Limb (tissue), 2 donors: ENCODE measurements at regions not wholly inside any gene's neighbourhood (a gene's known extent, or its start where the extent isn't known, plus 50 kb on each side); places are given as distances from the start of the nearest gene placed in this dataset.
A peak's percentile ranks its signal among the peaks of the same experiment; 100 is the strongest.
"Not testable (repeated sequence)": the region's sequence is repeated elsewhere in the genome, so short reads cannot be mapped to it uniquely, and the experiment has no call there.

ENCODE experiments used
- DNase-seq, 2 donors: peaks; one replicate each; pipeline ENCODE4 v3.0.0-alpha.2; 2016; ENCODE audit errors: extremely low spot score in 2 of 2

DNA sequence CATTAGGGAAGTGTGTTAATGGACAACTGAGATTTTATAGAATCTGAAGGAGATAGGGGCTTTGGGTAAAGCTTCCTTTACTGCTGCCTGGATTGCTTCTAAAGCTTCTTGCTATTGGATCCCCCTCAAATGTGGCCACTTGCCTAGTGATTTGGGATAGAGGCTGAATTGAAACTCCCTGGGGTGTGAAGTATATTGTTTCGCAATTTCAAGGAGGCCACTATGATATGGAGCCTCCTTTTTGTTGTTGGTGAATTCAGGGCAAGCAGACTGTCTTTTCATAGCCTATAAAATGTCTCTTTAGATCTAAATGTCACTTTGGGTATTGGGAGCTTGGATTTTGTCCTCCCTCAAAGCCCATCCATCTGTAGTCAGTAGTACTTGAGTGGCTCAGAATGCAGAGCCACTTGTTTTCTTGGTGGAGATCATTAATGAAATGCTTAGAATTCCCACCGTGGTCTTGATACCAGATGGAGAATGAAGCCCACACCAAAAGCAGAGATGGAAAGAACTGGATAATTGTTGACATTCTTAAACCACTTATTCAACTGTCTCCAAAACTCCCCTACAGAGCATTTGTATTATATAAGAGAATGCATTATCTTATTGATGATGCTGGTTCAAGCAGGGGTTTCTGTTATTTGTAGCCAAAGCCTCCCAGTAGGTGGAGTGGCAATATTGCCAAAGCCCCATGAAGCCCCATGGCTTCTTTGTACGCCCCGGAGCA is 144.3 kb upstream of the KCNE2 start:
- no peak for DNase-seq

DNA sequence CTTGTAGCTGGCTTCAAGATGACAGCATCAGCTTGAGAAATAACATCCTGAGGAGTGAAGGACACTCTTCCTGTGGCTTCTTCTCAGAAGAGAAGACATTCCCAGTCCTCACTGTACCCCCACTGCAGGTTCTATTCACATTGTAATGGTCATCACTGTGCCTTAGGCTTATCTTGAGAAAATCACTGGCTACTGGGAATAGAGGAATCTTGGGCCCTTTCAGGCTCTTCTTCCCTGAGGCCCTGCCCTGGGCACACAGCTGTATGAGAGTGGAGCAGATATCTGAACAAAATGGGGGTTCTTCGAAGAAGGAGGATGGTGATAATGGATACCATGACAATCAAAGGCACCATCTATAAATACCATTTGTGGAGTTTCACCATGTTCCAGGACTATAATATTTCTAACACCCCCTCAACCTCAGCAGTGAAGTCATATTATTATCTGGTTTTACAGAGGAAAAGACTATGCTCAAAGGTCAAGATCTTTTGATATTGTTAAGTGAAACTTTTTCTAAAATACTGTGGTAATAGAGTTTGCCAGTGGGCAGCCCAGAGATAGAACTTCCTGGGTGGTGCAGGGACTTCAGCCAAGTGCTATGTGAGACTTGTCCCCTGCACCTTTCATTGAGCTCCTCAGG is 143.1 kb upstream of the KCNE2 start:
- no peak for DNase-seq

DNA sequence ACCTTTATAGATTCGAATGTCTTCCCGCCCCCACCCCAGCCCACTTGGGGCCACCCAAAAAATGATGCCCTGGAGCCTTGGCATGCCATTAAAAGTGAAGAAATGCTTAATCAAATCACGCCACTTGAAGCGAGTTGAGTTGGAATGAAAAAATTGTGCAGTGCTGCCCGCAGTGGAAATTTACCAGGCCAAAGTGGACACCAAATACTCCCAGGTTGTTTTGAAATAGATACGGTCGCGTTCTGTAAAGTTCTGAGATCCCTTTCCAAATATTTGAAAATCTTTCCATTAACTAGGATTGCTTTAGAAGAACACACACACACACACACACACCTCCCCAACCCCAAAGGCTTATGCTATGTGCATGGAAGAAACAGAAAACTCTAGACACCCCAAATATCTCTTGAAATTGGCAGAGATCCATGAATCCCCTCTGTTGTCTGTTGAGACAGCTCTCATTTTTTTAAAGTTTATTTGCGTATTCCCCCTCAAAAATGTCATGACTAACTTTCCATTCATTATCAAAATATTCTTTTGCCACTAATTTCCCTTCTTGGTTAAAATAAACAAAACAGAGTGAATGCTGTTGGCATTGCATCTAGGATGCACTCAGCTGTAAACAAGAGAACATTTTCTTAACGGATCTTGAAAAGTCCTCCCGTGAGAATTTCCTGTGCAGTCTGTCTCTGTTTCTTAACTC is 142.3 kb upstream of the KCNE2 start:
- no peak for DNase-seq

DNA sequence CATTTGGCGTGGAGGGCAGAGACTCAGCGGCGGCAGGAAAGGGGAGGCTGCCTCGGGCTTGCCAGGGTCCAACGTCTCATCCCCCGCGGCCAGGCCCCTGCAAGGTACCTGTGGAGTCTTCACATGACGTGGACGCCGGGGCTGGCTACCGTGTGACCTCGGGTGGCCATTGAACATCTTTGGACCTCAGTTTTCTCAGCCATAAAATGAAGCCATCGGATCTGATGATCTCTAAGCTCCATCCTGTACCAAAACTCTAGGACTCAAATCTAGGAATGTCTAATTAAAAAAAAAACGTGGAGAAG is 141.8 kb upstream of the KCNE2 start:
- DNase-seq: no peak

DNA sequence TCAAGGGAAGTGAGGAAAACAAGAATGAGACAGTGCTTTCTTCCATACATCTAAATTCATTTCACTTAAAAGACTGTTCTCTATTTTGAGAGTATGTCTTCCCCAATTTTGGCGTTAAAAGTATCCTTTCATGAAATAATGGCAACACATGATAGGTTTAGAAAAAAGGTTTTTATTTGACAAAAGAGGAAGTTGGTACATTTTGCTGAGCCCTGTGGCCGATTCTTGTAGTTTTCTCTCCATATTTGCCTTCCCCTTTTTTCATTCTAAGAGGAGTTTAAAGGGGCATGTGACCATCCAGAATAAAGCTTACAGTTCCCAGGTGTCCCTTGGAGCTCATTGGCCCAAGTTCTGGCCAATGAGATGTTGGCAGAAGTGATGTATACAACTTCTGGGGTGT is 140.4 kb upstream of the KCNE2 start:
- DNase-seq: no peak

DNA sequence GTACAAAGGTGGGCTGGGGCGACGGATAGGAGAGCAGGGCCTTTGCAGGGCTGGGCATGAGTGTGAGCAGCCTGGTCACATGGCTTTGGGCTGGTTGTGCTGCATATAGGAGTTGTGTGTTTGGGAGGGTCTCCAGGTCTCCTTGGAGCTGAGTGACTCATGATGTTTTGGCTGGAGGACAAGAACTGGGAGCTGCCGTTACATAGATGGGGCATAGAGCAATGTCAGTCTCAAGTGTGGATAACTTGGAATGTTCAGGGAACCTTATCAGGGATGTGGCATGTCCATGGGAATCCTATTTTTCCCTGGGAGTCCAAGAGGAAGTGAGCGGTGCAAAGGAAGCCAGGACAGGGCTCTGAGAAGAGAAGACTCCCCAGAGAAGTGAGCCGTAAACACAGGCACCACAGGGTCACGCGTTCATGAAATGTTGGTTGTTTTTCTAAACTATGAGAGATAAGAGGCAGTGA is 136.4 kb upstream of the KCNE2 start:
- DNase-seq: no peak

DNA sequence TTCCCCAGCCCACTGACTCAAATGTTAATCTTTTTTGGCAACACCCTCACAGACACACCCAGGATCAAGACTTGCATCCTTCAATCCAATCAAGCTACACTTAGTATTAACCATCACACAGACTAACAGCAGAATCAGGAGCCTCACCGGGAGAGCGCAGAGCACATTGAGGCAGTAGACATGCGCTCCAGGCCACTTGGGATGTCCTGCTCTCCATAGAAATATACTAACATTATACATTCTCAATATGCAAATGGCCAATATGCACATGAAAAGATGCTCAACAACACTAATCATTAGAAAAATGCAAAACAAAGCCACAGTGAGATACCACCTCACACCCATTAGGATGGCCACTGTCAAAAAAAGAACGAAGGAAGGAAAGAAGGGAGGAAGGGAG is 135.0 kb upstream of the KCNE2 start:
- no peak for DNase-seq

DNA sequence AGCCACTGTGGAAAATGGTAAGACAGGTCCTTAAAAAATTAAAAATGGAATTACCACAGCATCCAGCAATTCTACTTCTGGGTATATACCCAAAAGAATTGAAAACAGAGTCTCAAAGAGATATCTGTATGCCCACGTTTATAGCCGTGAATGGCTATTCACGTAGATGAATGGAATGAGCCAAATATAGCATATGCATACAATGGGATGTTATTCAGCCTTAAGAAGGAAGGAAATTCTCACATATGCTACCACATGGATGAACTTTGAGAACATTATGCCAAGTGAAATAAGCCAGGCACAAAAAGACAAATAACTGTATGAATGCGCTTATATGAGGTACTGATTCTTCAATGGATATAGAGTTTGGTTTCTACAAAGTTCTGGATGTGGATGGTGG is 134.5 kb upstream of the KCNE2 start:
- no peak for DNase-seq

DNA sequence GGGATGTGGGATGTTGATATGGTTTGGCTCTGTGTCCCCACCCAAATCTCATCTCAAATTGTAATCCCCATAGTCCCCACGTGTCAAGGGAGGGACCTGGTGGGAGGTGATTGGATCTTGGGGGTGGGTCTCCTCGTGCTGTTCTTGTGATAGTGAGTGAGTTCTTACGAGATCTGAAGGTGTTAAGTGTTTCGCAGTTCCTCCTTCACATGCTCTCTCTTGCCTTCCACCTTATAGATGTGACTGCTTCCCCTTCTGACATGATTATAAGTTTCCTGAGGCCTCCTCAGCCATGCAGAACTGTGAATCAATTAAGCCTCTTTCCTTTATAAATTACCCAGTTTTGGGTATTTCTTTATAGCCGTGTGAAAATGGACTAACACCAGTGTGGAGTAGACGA is 130.1 kb upstream of the KCNE2 start:
- DNase-seq: not testable (repeated sequence)

DNA sequence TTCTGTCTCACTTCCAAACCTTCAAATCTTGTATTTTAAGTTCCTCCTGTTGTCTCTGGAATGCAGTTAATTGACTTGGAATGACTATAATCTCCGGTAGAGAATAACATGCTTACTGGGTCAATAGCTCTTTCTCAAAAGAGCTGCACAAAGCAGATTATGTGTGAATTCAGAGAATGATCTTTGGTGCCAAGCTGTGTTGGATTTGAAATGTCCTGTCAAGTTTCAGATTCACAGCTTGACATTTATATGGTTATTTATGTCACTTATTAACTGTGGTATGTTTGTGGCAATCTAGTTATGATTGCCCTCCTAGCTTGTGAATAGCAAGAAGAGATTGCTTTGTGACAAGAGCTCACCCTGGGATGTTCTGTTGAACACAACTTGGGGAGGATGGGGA is 128.3 kb upstream of the KCNE2 start:
- no peak for DNase-seq

DNA sequence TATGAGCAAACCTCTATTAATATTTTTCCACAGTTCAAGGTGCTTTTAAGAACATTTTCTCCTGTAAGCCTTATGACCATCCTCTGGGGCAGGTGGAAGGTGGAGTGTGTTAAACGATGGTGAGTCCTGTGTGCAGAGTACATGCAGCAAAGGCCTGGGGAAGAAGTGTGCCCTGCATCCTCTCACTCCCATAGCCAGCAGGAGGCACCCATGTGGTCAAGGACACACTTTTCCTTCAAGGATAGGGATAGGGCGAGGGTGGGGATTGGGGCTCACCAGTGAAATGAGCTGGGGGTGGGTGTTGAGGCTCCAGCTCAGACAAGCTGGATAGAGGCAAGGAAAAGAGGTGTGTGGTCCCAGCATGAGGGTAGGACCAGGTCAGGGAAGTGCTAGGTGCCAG is 120.8 kb upstream of the KCNE2 start:
- DNase-seq: no peak

DNA sequence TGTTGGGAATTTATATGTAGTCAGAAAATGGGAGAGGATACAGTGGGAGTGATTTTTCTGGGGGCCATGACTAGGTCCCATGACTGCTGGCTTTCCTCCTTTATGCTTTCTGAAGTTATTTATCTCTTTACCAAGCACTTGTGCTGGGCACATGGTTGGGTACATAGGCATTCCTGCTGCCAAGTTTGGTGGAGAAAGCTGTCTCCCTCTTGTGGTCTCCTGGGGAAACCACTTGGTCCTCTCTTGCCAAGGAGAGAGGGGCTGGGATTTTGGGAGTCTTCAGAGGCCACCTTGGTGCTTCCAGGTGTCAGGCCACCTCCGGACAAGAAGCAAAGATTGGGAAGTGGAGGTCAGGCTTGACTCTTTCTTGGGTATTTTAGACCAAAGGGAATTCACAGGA is 120.2 kb upstream of the KCNE2 start:
- DNase-seq: no peak

DNA sequence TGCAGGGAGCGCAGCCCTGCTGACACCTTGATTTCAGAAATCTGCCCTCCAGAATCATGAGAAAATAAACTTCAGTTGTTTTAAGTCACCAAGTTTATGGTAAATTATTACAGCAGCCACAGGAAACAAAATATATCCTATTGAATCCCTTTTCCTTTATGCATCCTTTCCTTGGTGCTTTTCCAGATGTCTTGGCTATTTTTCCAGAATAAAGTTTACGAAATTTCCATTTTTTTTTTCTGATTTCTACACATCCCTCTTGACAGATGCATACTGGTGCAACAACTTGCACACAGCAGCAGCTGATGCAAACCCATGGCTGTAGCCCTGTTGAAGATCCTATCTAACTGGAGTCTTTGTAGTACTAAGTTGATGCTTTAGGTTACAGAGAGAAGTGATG is 111.1 kb upstream of the KCNE2 start:
- DNase-seq: no peak

DNA sequence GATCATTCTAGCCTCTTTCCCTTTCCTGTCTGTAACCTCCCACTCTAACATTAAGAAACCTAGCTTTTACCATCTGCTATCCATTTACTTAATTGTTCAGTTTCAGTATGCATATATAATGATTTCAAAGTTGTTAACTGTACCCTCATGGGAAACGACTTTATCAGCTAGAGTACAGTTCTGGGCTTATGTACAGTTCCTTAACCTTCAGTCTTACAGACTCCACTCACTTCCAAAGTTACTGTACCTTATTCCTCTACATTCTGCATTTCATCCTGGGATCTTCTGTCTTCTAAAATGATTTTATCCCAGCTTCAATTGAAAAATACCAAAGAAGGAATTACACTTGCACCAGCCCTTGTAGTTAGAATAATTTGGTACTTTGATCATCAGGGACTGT is 108.7 kb upstream of the KCNE2 start:
- DNase-seq: no peak

DNA sequence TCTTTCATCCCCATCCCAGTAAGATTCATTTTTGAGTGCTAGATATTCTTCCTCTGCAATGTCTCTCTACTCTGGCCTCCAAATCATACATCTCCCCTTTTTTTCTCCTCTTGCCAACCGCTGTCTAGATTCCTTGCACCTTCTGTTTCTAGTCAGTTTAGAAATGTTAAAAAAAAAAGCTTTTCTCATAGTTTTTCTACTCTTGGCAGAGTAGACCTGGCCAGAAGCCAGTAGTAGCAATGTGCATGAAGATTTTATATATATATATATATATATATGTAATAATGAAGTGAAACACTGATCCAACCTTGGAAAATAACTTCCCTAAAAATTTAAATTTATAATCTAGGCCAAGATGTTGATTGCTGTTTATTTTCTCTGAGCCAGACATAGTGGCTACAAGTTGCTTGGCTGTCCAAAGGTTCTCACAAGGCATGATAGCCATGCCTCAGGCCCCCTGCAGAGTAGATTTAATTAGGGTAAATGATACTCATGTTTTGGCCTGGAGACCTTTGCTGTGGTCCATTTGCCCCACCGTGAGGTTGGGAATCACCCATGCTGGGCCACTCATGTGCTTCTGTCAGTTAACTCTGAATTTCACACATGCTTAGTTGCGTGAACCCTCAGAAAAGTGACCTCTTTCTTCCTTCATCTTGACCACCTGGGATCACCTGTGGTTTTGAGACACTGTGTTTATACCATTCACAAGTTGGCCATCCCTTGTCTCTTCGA is 103.4 kb upstream of the KCNE2 start:
- peak in 1 of 2 donors; percentile 57 for DNase-seq

DNA sequence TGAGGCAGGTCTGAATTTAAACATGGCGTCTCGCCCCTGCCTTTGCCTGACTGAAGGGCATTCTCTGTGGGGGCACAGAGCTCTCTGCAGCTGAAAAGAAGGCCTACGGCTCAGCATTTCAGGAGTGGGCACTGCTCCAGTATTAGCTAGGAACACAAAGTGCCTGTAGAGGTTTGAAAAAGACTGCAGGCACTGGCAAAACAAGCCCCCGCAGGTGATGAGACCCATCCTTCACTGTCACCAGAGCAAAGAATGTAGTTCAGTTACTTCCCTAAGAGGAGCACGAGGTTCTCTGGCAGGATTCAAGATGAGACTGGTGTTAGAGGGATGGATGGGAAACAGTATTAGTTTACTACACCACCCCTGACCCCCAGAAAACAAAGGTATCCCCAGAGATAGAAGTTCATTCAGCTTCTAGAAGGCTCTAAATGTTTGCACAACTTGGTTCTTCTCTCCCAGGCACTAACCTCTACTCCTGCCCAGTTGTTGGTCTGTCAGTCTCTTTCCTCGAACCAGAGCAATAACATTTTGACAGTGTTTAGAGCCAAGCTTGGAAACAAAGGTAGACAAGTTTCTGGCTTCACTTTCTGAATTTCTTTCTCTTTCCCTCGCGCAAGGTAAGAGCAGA is 101.9 kb upstream of the KCNE2 start:
- peak in 1 of 2 donors; percentile 33 for DNase-seq

DNA sequence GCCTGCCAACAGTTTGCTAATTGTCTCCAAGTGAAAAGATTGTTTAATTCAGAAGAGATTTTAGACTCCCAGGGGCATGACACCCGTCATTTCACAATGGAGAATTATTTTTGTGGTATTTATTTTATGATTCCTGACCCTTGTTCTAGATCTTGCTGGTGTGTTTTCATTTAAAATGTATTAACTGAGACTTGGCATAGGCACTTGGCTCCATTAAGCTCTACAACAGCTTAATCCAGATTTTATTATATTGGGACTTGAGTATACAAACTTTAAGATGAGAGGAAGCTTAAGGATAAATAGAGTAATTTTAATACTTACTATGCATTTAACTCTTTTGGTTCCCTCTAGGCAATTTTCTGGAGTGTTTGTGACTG is 101.3 kb upstream of the KCNE2 start:
- no peak for DNase-seq

DNA sequence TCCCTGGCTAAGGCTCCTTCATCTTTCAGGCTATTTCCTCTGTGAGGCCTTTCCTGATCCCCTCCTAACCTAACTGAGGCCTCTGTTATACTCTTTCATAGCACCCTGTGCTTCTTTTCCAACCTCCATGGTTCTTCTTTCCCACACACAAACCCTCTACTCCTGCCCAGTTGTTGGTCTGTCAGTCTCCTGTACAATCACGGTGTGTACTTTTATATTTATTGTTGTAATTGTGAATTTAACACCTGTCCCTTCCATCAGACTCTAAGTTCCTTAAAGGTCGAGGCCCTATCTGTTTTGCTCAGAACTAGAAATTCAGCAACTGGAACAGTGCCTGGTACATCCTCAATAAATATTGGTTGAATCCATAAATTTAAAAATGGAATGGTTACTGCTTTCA is 100.2 kb upstream of the KCNE2 start:
- DNase-seq: no peak

DNA sequence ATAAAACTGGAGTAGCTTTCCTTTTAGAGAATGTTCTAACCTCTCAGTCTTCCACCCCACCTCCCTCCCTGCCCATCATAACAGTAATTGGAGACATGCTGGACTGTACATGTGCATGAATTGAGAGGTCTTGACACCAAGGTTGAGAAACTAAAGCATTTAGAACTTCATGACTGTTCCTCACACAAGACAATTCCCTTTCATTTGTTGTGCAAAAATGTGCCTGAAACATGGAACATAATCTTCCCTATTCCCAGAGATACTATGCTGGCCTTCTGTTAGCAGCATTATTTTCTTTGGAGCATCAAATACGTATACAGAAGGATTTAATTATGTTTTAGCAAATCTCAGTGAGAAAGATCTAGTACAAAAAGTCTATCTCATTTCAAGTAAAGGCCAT is 97.5 kb upstream of the KCNE2 start:
- DNase-seq: no peak

DNA sequence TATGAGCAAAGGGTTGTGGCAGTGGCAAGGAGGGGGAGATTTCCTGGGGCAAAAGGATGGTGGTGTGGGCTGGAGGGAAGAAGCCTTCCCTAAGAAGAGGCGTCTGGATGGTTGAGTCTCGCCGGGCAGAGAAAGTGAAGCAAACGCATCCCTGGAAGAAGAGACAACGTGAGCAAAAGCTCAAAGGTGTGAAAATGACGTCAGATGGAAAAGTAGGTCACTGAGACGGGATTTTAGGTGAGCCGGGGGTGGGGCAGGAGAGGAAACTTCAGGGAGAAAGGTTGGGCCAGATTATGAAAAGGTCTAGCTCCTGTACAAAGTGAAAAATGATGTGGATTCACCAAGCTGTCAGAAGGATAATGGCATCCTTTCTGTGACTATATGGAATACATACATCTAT is 95.3 kb upstream of the KCNE2 start:
- no peak for DNase-seq

DNA sequence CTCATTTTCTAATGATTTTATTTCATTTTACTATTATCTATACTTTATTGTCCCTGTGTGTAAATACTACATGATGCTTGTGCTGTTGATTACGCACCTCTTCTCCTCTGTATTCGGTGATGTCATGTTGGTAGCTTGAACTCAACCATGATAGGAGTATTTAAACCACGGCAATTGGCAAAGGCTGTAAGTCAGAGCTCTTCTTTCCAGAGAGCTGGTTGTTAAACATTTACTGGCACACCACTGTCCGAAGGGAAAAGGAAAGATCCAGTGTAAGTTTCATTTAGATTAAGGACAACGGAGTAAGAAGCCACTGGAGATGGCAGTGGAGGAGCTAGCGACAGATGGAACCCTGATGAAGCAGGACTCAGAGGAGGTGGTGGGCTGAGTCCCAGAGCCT is 93.4 kb upstream of the KCNE2 start:
- DNase-seq: no peak
